ENCODE measurements at regions not wholly inside any gene's neighbourhood (a gene's known extent, or its start where the extent isn't known, plus 50 kb on each side); places are given as distances from the start of the nearest gene placed in this dataset.

DNA sequence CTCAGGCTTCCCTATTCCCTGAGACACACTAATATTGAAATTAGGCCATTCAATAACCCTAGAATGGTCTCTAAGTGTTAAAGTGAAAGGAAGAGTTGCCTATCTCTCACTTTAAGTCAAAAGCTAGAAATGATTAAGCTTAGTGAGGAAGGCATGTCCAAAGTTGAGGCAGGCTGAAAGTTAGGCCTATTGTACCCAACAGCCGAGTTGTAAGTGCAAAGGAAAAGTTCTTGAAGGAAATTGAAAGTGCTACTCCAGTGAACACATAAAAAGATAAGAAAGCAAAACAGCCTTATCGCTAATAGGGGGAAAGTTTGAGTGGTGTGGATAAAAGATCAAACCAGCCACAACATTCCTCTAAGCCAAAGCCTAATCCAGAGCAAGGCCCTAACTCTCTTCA, 117.9 kb upstream of the SPATA12 start:
- TF ChIP-seq CTCF (IDR thresholded peaks at IDR 0.05) = no peak
- no peak overlapping the region for H3K27ac ChIP-seq

DNA sequence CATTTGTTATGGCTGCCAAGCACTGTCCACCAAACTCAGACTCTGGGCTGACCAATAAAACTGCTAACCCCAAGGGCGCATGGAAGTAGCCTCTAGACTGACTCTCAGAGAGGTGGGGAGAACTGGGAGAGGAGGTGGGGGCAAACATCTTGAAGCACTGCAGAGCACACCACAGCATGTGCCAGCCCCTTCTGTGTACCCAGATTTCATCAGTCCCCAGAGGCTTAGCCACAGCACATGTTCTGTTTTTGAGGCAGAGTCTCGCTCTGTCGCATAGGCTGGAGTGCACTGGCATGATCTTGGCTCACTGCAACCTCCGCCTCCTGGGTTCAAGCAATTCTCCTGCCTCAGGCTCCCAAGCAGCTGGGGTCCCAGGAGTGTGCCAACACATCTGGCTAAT, 119.5 kb upstream of the SPATA12 start:
- no peak overlapping the region for H3K27ac ChIP-seq
- no peaks in the 10 kb centered on the region for H3K4me1 ChIP-seq (ENCODE audit: control insufficient read depth in 1 of 2, insufficient read depth in 1 of 2, low read depth in 1 of 2, low read length in 1 of 2)
- no peaks in the 10 kb centered on the region for H3K36me3 ChIP-seq
- no peak overlapping the region for H3K4me3 ChIP-seq (ENCODE audit: low read depth in 1 of 2, low read length in 1 of 2)
- no peaks in the 10 kb centered on the region for H3K27me3 ChIP-seq
- TF ChIP-seq CTCF (IDR thresholded peaks at IDR 0.05) = no peak
- H3K9me3 ChIP-seq = no peaks in the 10 kb centered on the region

More for the DNA sequence above, 117.9 kb upstream of the SPATA12 start:
- Histone ChIP-seq H3K27me3 (no peaks in the 10 kb centered on the region), H3K4me1 (ENCODE audit: control insufficient read depth in 1 of 2, insufficient read depth in 1 of 2, low read depth in 1 of 2, low read length in 1 of 2) (no peaks in the 10 kb centered on the region), H3K9me3 (no peaks in the 10 kb centered on the region), H3K36me3 (no peaks in the 10 kb centered on the region), H3K4me3 (ENCODE audit: low read depth in 1 of 2, low read length in 1 of 2) (no peak overlapping the region)

GRCh38 chr3:56940321-56940720, 120.1 kb upstream of the SPATA12 start:
- Histone ChIP-seq H3K36me3 (no peaks in the 10 kb centered on the region), H3K27ac (no peak overlapping the region), H3K9me3 (no peaks in the 10 kb centered on the region), H3K4me1 (ENCODE audit: control insufficient read depth in 1 of 2, insufficient read depth in 1 of 2, low read depth in 1 of 2, low read length in 1 of 2) (no peaks in the 10 kb centered on the region), H3K4me3 (ENCODE audit: low read depth in 1 of 2, low read length in 1 of 2) (no peak overlapping the region), H3K27me3 (no peaks in the 10 kb centered on the region)
- no peak for TF ChIP-seq CTCF (IDR thresholded peaks at IDR 0.05)

DNA sequence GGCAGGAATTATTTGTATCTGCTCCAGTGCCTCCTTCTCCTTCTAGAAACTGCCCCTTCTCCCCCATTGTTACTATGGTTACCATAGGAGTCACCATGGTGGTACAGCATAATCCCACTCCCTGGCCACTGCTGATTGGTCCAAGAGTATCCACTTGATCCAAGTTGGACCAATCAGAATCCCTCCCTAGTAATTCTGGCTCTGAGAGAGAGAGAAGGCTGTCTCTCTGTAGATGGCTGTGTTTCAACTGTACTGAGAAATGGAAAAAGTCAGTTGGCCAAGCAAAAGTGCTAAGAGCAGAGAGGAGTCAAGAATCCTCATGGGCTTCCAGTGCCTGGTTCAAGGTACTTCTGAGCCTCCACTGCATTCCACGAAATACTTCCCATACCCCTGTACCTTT, 120.6 kb upstream of the SPATA12 start:
- no peaks in the 10 kb centered on the region for H3K27me3 ChIP-seq
- no peaks in the 10 kb centered on the region for H3K9me3 ChIP-seq
- no peak for TF ChIP-seq CTCF (IDR thresholded peaks at IDR 0.05)
- H3K27ac ChIP-seq = no peak overlapping the region
- H3K36me3 ChIP-seq = no peaks in the 10 kb centered on the region
- no peaks in the 10 kb centered on the region for H3K4me1 ChIP-seq (ENCODE audit: control insufficient read depth in 1 of 2, insufficient read depth in 1 of 2, low read depth in 1 of 2, low read length in 1 of 2)
- no peak overlapping the region for H3K4me3 ChIP-seq (ENCODE audit: low read depth in 1 of 2, low read length in 1 of 2)

DNA sequence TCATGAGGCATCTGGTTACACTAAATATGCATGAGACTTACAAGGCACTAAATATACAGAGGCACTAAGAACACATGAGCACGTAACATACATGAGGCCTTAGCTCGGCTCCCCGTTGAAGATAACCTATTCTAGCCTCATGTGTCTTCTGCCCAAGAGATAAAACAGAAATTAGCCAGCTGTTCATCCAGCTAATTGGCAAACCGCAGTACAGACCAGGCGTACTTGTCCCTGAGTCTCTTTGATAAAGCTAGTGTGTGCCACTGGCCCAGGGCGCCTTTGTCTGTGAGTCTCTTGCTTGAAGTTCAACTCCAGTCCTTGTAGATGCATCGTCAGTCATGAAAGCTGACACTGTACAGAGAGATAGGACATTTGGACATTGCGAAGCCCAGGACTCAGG, 121.9 kb upstream of the SPATA12 start:
- Histone ChIP-seq H3K9me3 (no peaks in the 10 kb centered on the region), H3K27me3 (no peaks in the 10 kb centered on the region), H3K4me1 (ENCODE audit: control insufficient read depth in 1 of 2, insufficient read depth in 1 of 2, low read depth in 1 of 2, low read length in 1 of 2) (no peaks in the 10 kb centered on the region), H3K4me3 (ENCODE audit: low read depth in 1 of 2, low read length in 1 of 2) (no peak overlapping the region), H3K36me3 (no peaks in the 10 kb centered on the region), H3K27ac (no peak overlapping the region)
- no peak for TF ChIP-seq CTCF (IDR thresholded peaks at IDR 0.05)

- no peak for TF ChIP-seq CTCF (IDR thresholded peaks at IDR 0.05)
- Histone ChIP-seq H3K36me3 (no peaks in the 10 kb centered on the region), H3K4me1 (ENCODE audit: control insufficient read depth in 1 of 2, insufficient read depth in 1 of 2, low read depth in 1 of 2, low read length in 1 of 2) (no peaks in the 10 kb centered on the region), H3K27ac (no peak overlapping the region), H3K27me3 (no peaks in the 10 kb centered on the region), H3K9me3 (no peaks in the 10 kb centered on the region), H3K4me3 (ENCODE audit: low read depth in 1 of 2, low read length in 1 of 2) (no peak overlapping the region)
Measured at GRCh38 chr3:56937580-56937979, 122.9 kb upstream of the SPATA12 start.
